ENCODE measurements at regions not wholly inside any gene's neighbourhood (a gene's known extent, or its start where the extent isn't known, plus 50 kb on each side); places are given as distances from the start of the nearest gene placed in this dataset.

DNA sequence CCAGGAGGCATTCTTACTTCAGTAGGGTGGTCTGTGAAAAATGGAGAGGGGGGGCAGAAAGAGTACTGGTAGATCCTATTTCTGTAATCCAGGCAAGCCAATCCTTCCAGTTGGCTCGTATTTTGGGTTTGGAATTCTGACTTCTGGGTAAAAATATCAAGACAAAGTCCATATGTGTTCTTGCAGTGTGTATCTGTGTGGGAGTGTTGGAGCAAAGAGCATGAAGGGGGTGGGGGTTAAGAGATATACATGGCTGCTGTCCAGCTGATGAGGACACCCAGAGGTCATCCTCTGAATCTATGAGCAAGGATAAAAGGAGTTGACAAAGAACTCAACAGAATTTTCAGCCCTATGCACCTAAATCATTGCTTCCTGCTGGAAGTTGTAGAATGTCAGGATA, 375.8 kb upstream of the PIK3C3 start:
- no peak for DNase-seq (ENCODE audit: low read depth)
- TF ChIP-seq, protein P1, sequence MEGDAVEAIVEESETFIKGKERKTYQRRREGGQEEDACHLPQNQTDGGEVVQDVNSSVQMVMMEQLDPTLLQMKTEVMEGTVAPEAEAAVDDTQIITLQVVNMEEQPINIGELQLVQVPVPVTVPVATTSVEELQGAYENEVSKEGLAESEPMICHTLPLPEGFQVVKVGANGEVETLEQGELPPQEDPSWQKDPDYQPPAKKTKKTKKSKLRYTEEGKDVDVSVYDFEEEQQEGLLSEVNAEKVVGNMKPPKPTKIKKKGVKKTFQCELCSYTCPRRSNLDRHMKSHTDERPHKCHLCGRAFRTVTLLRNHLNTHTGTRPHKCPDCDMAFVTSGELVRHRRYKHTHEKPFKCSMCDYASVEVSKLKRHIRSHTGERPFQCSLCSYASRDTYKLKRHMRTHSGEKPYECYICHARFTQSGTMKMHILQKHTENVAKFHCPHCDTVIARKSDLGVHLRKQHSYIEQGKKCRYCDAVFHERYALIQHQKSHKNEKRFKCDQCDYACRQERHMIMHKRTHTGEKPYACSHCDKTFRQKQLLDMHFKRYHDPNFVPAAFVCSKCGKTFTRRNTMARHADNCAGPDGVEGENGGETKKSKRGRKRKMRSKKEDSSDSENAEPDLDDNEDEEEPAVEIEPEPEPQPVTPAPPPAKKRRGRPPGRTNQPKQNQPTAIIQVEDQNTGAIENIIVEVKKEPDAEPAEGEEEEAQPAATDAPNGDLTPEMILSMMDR (conservative IDR thresholded peaks at IDR 0.05; ENCODE audit: control insufficient read depth, insufficient read depth, low read depth, low read length): no peak
- H3K4me3 ChIP-seq (ENCODE audit: control insufficient read depth, low read depth, low read length): no peak overlapping the region

DNA sequence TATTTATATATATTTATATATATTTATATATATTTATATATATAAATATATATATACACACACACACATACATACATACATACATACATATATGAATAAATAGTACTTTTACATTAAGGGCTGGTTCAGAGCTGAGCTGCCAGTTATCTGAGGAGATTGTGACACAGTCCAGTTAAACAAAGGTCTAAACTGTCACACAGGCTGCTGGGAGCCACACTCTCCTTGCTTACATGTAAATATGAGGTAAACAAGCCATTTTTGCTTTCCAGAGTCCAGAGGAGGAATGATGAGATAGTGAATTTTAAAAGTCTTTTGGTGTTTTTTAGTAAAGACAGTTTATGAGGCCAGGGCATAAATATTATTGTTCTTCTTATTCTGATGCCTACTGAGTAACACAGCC, 377.5 kb upstream of the PIK3C3 start:
- no peak for DNase-seq (ENCODE audit: low read depth)
- H3K4me3 ChIP-seq (ENCODE audit: control insufficient read depth, low read depth, low read length): no peak overlapping the region
- TF ChIP-seq, protein P1 (conservative IDR thresholded peaks at IDR 0.05; ENCODE audit: control insufficient read depth, insufficient read depth, low read depth, low read length): no peak

DNA sequence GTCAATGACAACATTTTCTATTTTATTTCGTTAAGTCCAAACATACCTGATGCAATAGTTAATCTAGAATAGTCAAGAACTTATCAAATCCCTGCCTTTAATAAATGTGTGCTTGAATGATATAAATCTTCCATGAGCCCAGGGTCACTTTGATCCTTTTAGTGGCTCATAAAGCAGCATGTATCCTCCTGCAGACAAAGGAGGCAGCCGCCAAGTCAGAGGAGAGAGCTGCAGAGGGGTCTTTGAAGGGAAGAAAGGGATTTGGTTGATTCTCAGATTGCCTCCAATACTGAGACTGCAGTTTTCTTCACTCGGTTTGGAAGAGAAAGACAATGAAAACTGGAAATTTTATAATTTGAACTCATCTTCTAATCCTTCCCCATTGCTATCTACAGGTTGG, 378.4 kb upstream of the PIK3C3 start:
- DNase-seq (ENCODE audit: low read depth): no peak
- no peak overlapping the region for H3K4me3 ChIP-seq (ENCODE audit: control insufficient read depth, low read depth, low read length)
- TF ChIP-seq, protein P1 (conservative IDR thresholded peaks at IDR 0.05; ENCODE audit: control insufficient read depth, insufficient read depth, low read depth, low read length): no peak

DNA sequence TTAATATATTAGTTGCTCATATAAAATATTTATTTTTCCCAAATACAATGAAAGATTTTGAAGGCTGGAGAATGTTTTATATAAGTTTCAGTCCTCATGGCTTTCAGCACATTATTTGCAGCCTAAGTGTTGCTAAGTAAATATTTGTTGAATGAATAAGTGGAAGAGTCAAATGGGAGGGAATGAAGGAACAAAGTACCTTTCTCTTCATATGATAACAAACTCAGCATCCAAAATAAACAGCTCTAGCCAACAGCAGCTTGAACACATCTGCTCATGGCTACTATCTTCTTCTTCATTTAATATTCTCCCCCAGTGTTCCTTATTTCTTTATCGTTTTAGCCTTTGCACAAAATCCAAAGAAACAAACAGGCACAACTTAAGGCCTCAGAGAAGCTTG, 385.2 kb upstream of the PIK3C3 start:
- TF ChIP-seq, protein P1 (conservative IDR thresholded peaks at IDR 0.05; ENCODE audit: control insufficient read depth, insufficient read depth, low read depth, low read length): no peak
- no peak overlapping the region for H3K4me3 ChIP-seq (ENCODE audit: control insufficient read depth, low read depth, low read length)
- no peak for DNase-seq (ENCODE audit: low read depth)

DNA sequence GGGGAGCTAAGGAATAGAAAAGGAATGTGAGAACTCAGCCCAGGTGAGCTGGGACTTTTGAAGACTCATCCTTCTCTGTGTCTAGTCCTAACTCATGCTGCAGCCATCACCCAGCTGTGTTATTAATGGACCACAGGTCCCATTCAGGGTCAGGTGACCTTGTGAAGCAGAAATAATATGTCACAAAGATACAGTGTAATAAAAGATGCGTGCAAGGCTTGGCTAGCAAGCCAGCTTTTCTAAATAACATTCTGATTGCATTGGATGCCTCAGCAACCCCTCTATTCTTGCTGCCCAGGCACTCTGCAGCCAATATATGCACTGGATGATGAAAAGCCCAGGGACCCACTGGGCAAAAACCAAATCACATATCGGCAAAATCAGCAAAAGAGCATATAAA, 393.1 kb upstream of the PIK3C3 start:
- DNase-seq (ENCODE audit: low read depth): no peak
- TF ChIP-seq, protein P1 (conservative IDR thresholded peaks at IDR 0.05; ENCODE audit: control insufficient read depth, insufficient read depth, low read depth, low read length): no peak
- H3K4me3 ChIP-seq (ENCODE audit: control insufficient read depth, low read depth, low read length): no peak overlapping the region

DNA sequence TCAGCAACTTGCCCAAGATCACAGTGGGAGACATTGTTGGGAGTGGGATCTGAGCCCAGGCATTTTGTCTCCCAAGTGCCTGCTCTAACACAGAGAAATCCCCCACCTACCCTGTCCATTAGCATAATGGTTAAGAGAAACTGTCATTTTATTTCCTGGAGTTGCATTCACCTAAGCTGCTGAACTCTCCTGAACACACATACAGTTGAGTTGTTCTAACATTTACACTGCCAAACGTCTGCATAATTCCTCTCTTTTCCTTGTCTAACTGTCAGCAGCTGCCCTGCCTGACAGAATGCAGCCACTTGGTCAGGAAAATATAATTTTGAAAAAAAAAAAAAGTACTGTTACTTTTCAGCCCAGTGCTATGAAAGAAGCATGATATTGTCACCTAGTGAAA, 396.3 kb upstream of the PIK3C3 start:
- TF ChIP-seq, protein P1 (conservative IDR thresholded peaks at IDR 0.05; ENCODE audit: control insufficient read depth, insufficient read depth, low read depth, low read length): no peak
- no peak for DNase-seq (ENCODE audit: low read depth)
- H3K4me3 ChIP-seq (ENCODE audit: control insufficient read depth, low read depth, low read length): no peak overlapping the region

DNA sequence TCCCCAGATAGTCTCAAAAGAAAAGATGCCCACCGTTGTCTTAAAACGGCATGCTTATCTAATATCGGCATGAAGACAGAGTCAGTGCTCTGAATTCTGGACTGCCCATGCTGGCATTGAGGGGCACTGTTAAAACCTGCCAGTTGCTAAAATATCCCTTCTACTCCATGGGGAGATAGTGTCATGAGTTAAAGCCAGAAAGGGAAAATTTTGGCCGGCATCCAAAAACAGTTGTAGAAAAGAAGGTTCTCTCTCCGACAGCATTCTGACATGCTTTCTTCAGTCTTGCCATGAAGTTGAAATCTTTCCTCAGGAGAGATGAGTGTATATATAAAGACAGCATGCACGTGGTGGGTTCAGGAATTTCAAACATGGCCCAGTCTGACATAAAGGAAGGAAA, 401.3 kb upstream of the PIK3C3 start:
- DNase-seq (ENCODE audit: low read depth): no peak
- H3K4me3 ChIP-seq (ENCODE audit: control insufficient read depth, low read depth, low read length): no peak overlapping the region
- TF ChIP-seq, protein P1 (conservative IDR thresholded peaks at IDR 0.05; ENCODE audit: control insufficient read depth, insufficient read depth, low read depth, low read length): no peak

Measured in fibroblast of mammary gland (primary cell).